ENCODE measurements at regions not wholly inside any gene's neighbourhood (a gene's known extent, or its start where the extent isn't known, plus 50 kb on each side); places are given as distances from the start of the nearest gene placed in this dataset.

DNA sequence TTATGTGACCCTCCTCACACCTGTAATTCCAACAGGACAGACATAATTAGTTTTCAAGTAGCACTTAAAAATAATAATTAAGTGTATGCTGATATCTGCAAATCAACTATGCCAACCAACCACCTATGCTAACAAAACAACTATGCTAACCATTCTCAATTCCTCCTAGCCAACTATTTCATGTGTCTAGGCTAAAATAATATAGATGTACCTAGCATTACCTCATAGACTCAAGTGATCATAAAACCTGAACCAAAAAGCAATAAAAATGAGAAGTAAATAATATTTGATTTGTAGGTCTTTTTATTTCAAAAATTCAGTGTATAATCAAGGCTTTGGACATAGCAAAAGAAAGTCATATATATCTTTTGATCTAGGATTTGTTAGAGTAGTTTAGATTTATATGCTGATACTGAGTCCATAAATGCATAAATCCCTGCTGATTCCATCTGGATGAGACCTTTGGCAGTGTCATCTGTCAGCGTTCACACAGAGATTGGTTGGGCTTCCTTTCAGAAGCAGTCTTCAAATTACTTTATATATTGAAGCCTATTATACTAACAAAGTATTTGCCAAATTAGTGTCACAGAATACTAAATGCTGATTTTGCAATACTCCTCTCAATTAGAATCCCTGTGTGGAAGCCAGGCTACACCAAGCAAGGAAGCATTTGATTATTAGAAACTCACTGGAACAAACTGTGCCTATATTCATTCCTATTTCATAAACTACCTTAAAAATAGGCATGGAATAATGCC lies 101.4 kb upstream of the PPM1H start:
- TF ChIP-seq, protein P1, sequence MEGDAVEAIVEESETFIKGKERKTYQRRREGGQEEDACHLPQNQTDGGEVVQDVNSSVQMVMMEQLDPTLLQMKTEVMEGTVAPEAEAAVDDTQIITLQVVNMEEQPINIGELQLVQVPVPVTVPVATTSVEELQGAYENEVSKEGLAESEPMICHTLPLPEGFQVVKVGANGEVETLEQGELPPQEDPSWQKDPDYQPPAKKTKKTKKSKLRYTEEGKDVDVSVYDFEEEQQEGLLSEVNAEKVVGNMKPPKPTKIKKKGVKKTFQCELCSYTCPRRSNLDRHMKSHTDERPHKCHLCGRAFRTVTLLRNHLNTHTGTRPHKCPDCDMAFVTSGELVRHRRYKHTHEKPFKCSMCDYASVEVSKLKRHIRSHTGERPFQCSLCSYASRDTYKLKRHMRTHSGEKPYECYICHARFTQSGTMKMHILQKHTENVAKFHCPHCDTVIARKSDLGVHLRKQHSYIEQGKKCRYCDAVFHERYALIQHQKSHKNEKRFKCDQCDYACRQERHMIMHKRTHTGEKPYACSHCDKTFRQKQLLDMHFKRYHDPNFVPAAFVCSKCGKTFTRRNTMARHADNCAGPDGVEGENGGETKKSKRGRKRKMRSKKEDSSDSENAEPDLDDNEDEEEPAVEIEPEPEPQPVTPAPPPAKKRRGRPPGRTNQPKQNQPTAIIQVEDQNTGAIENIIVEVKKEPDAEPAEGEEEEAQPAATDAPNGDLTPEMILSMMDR (IDR thresholded peaks at IDR 0.05) = no peak
- TF ChIP-seq POLR2A (IDR thresholded peaks at IDR 0.05) (no peak), POLR2AphosphoS5 (IDR thresholded peaks at IDR 0.05) (no peak)

All from upper lobe of left lung (tissue), 4 donors.